ENCODE measurements at regions not wholly inside any gene's neighbourhood (a gene's known extent, or its start where the extent isn't known, plus 50 kb on each side); places are given as distances from the start of the nearest gene placed in this dataset.

GRCh38 chr7:89507034-89507433 lies 647.2 kb upstream of the STEAP1 start:
- Histone ChIP-seq H3K9me3 (replicated peaks in 1 of 11) (no peaks in the 10 kb centered on the region), H3K9ac (no peak overlapping the region), H3K27ac (no peak overlapping the region), H3K36me3 (no peaks in the 10 kb centered on the region), H4K20me1 (no peaks in the 10 kb centered on the region), H3K4me1 (no peaks in the 10 kb centered on the region), H3K4me3 (no peak overlapping the region), H3K4me2 (no peak overlapping the region), H3K27me3 (no peaks in the 10 kb centered on the region)
- TF ChIP-seq Cebpa-rat (IDR thresholded peaks at IDR 0.05), result no peak

GRCh38 chr7:89511900-89512299 lies 642.4 kb upstream of the STEAP1 start:
- no peaks in the 10 kb centered on the region for H4K20me1 ChIP-seq
- H3K36me3 ChIP-seq, result no peaks in the 10 kb centered on the region
- H3K27me3 ChIP-seq, result no peaks in the 10 kb centered on the region
- no peaks in the 10 kb centered on the region for H3K4me1 ChIP-seq
- no peak overlapping the region for H3K4me2 ChIP-seq
- TF ChIP-seq Cebpa-rat (IDR thresholded peaks at IDR 0.05), result no peak
- no peak overlapping the region for H3K4me3 ChIP-seq
- H3K9me3 ChIP-seq (replicated peaks in 1 of 11), result no peaks in the 10 kb centered on the region
- H3K27ac ChIP-seq, result no peak overlapping the region
- H3K9ac ChIP-seq, result no peak overlapping the region

- H3K36me3 ChIP-seq, result no peaks in the 10 kb centered on the region
- TF ChIP-seq Cebpa-rat (IDR thresholded peaks at IDR 0.05), result no peak
- H3K4me1 ChIP-seq, result 0 out of 20 replicates have a peak, but pooled peaks cover 0 to 7% (median 0%) of the 10 kb centered on the region in 10 experiments
Observed at GRCh38 chr7:89514970-89515369, 639.3 kb upstream of the STEAP1 start.

GRCh38 chr7:89517815-89518214 lies 636.5 kb upstream of the STEAP1 start:
- 0 out of 20 replicates have a peak, but pooled peaks cover 0 to 7% (median 0%) of the 10 kb centered on the region in 10 experiments for H3K4me1 ChIP-seq
- H3K9me3 ChIP-seq (replicated peaks in 1 of 11), result no peaks in the 10 kb centered on the region
- H3K4me2 ChIP-seq, result no peak overlapping the region
- no peaks in the 10 kb centered on the region for H3K36me3 ChIP-seq
- no peaks in the 10 kb centered on the region for H4K20me1 ChIP-seq
- no peak overlapping the region for H3K4me3 ChIP-seq
- no peak overlapping the region for H3K9ac ChIP-seq
- TF ChIP-seq Cebpa-rat (IDR thresholded peaks at IDR 0.05), result no peak
- H3K27me3 ChIP-seq, result no peaks in the 10 kb centered on the region
- no peak overlapping the region for H3K27ac ChIP-seq

More at GRCh38 chr7:89514970-89515369, 639.3 kb upstream of the STEAP1 start:
- Histone ChIP-seq H3K27me3 (no peaks in the 10 kb centered on the region), H3K4me2 (no peak overlapping the region), H3K9me3 (replicated peaks in 1 of 11) (no peaks in the 10 kb centered on the region), H3K4me3 (no peak overlapping the region), H3K27ac (no peak overlapping the region), H4K20me1 (no peaks in the 10 kb centered on the region), H3K9ac (no peak overlapping the region)

GRCh38 chr7:89549768-89550167 lies 604.5 kb upstream of the STEAP1 start:
- no peak for TF ChIP-seq Cebpa-rat (IDR thresholded peaks at IDR 0.05)
- Histone ChIP-seq H3K9me3 (replicated peaks in 1 of 11) (no peaks in the 10 kb centered on the region), H3K27me3 (no peaks in the 10 kb centered on the region), H3K4me3 (no peak overlapping the region), H3K4me2 (no peak overlapping the region), H3K4me1 (no peaks in the 10 kb centered on the region), H3K9ac (no peak overlapping the region), H4K20me1 (no peaks in the 10 kb centered on the region), H3K36me3 (no peaks in the 10 kb centered on the region), H3K27ac (no peak overlapping the region)

- no peaks in the 10 kb centered on the region for H3K27me3 ChIP-seq
- no peak overlapping the region for H3K9ac ChIP-seq
- H3K9me3 ChIP-seq (replicated peaks in 1 of 11), result no peaks in the 10 kb centered on the region
- H3K27ac ChIP-seq, result no peak overlapping the region
- no peak overlapping the region for H3K4me3 ChIP-seq
- H3K36me3 ChIP-seq, result no peaks in the 10 kb centered on the region
- no peak overlapping the region for H3K4me2 ChIP-seq
- no peak for TF ChIP-seq Cebpa-rat (IDR thresholded peaks at IDR 0.05)
- H3K4me1 ChIP-seq, result no peaks in the 10 kb centered on the region
- no peaks in the 10 kb centered on the region for H4K20me1 ChIP-seq
Observed at GRCh38 chr7:89554209-89554608, 600.1 kb upstream of the STEAP1 start.

GRCh38 chr7:89559596-89559995 lies 594.7 kb upstream of the STEAP1 start:
- no peak for TF ChIP-seq Cebpa-rat (IDR thresholded peaks at IDR 0.05)
- no peaks in the 10 kb centered on the region for H3K9me3 ChIP-seq (replicated peaks in 1 of 11)

GRCh38 chr7:89563597-89563996 lies 590.7 kb upstream of the STEAP1 start:
- Histone ChIP-seq H3K4me2 (no peak overlapping the region), H4K20me1 (no peaks in the 10 kb centered on the region), H3K27me3 (no peaks in the 10 kb centered on the region), H3K27ac (no peak overlapping the region), H3K4me1 (no peaks in the 10 kb centered on the region), H3K9ac (no peak overlapping the region), H3K9me3 (replicated peaks in 1 of 11) (no peaks in the 10 kb centered on the region), H3K36me3 (no peaks in the 10 kb centered on the region), H3K4me3 (no peak overlapping the region)
- TF ChIP-seq Cebpa-rat (IDR thresholded peaks at IDR 0.05), result no peak

More at GRCh38 chr7:89559596-89559995, 594.7 kb upstream of the STEAP1 start:
- no peak overlapping the region for H3K4me3 ChIP-seq
- H3K27ac ChIP-seq, result no peak overlapping the region
- no peaks in the 10 kb centered on the region for H4K20me1 ChIP-seq
- no peak overlapping the region for H3K4me2 ChIP-seq
- H3K4me1 ChIP-seq, result no peaks in the 10 kb centered on the region
- H3K9ac ChIP-seq, result no peak overlapping the region
- no peaks in the 10 kb centered on the region for H3K36me3 ChIP-seq
- H3K27me3 ChIP-seq, result no peaks in the 10 kb centered on the region

- Histone ChIP-seq H4K20me1 (no peaks in the 10 kb centered on the region), H3K4me1 (no peaks in the 10 kb centered on the region), H3K4me3 (no peak overlapping the region), H3K36me3 (no peaks in the 10 kb centered on the region), H3K9ac (no peak overlapping the region), H3K4me2 (no peak overlapping the region), H3K27ac (no peak overlapping the region), H3K27me3 (no peaks in the 10 kb centered on the region), H3K9me3 (replicated peaks in 1 of 11) (peaks cover 0 to 14% (median 8%) of the 10 kb centered on the region in 11 experiments; a peak in 12 of 22 replicates)
- no peak for TF ChIP-seq Cebpa-rat (IDR thresholded peaks at IDR 0.05)
Observed at GRCh38 chr7:89584896-89585295, 569.4 kb upstream of the STEAP1 start.

- TF ChIP-seq Cebpa-rat (IDR thresholded peaks at IDR 0.05), result no peak
Observed at GRCh38 chr7:89593125-89593524, 561.1 kb upstream of the STEAP1 start.

More at GRCh38 chr7:89593125-89593524, 561.1 kb upstream of the STEAP1 start:
- Histone ChIP-seq H3K4me3 (no peak overlapping the region), H3K9ac (no peak overlapping the region), H4K20me1 (no peaks in the 10 kb centered on the region), H3K27ac (no peak overlapping the region), H3K4me1 (no peaks in the 10 kb centered on the region), H3K9me3 (replicated peaks in 1 of 11) (no peaks in the 10 kb centered on the region), H3K36me3 (no peaks in the 10 kb centered on the region), H3K4me2 (no peak overlapping the region), H3K27me3 (no peaks in the 10 kb centered on the region)

Measured in BLaER1 treated with 17β-estradiol and CSF1 and Interleukin-3, amounts not matched to agents 10 nM and 100 nM (cell line).